Smooth muscle cell (in vitro differentiated cells): ENCODE measurements at regions not wholly inside any gene's neighbourhood (a gene's known extent, or its start where the extent isn't known, plus 50 kb on each side); places are given as distances from the start of the nearest gene placed in this dataset.

ENCODE experiments used
- DNase-seq: peaks from one replicate; lab custom pipeline; 2025; ENCODE audit not compliant: unreplicated experiment; lab: John Stamatoyannopoulos, UW
- H2AFZ ChIP-seq: fragments of 200-600 bp; sonication (generic); 2 replicates; pipeline ENCODE4 v1.6.0; 2016; ENCODE audit warnings: antibody characterized with exemption, low read depth, mild to moderate bottlenecking
- H3F3A ChIP-seq: fragments of 200-600 bp; sonication (generic); 2 replicates; pipeline ENCODE4 v1.6.0; 2017; ENCODE audit warnings: antibody characterized with exemption, low read depth
- H3K27ac ChIP-seq: fragments of 200-600 bp; sonication (generic); 2 replicates; pipeline ENCODE4 v1.5.1; 2016; ENCODE audit warnings: low read depth, mild to moderate bottlenecking
- H3K27me3 ChIP-seq: fragments of 200-600 bp; sonication (generic); 2 replicates; pipeline ENCODE4 v1.6.1; 2016; ENCODE audit warnings: low read depth, mild to moderate bottlenecking
- H3K36me3 ChIP-seq: fragments of 200-600 bp; sonication (generic); 2 replicates; pipeline ENCODE4 v1.5.1; 2016; ENCODE audit warnings: low read depth
- H3K4me1 ChIP-seq: fragments of 200-600 bp; sonication (generic); 2 replicates; pipeline ENCODE4 v1.5.1; 2016; ENCODE audit warnings: low read depth
- H3K4me2 ChIP-seq: fragments of 200-600 bp; sonication (generic); 2 replicates; pipeline ENCODE4 v1.6.0; 2016; ENCODE audit warnings: mild to moderate bottlenecking
- H3K4me3 ChIP-seq: fragments of 200-600 bp; sonication (generic); 2 replicates; pipeline ENCODE4 v1.5.1; 2016; ENCODE audit warnings: mild to moderate bottlenecking
- H3K79me2 ChIP-seq: fragments of 200-600 bp; sonication (generic); 2 replicates; pipeline ENCODE4 v1.6.0; 2016; ENCODE audit warnings: low read depth, mild to moderate bottlenecking
- H3K9ac ChIP-seq: fragments of 200-600 bp; sonication (generic); 2 replicates; pipeline ENCODE4 v1.6.0; 2016; ENCODE audit warnings: low read depth
- H3K9me3 ChIP-seq: fragments of 200-600 bp; sonication (generic); replicated peaks from 2 replicates; pipeline ENCODE4 v1.5.1; 2016; ENCODE audit warnings: low read depth
- H4K20me1 ChIP-seq: fragments of 200-600 bp; sonication (generic); 2 replicates; pipeline ENCODE4 v1.6.0; 2016; ENCODE audit warnings: low read depth
- WGBS: methylation state at CpG from one replicate; pipeline ENCODE4 v1.1.7; 2016; ENCODE audit warnings: low lambda C conversion rate; 5-methylcytosine and 5-hydroxymethylcytosine counted together
- TF ChIP-seq, protein P1 (sequence below): fragments of 200-600 bp; sonication (generic); IDR thresholded peaks from 2 replicates; pipeline ENCODE4 v1.5.1; 2017; ENCODE audit warnings: borderline replicate concordance, mild to moderate bottlenecking, antibody characterized with exemption; ENCODE audit not compliant: insufficient read depth, poor library complexity, severe bottlenecking

GRCh38 chr14:97298331-97298730 is 501.1 kb downstream of the VRK1 start:
- H3K27ac ChIP-seq, result no peak overlapping the region
- H3K9me3 ChIP-seq, result no peaks in the 10 kb centered on the region
- H3K79me2 ChIP-seq, result no peaks in the 10 kb centered on the region
- peaks cover 10% of the 10 kb centered on the region for H3K27me3 ChIP-seq
- TF ChIP-seq, protein P1, sequence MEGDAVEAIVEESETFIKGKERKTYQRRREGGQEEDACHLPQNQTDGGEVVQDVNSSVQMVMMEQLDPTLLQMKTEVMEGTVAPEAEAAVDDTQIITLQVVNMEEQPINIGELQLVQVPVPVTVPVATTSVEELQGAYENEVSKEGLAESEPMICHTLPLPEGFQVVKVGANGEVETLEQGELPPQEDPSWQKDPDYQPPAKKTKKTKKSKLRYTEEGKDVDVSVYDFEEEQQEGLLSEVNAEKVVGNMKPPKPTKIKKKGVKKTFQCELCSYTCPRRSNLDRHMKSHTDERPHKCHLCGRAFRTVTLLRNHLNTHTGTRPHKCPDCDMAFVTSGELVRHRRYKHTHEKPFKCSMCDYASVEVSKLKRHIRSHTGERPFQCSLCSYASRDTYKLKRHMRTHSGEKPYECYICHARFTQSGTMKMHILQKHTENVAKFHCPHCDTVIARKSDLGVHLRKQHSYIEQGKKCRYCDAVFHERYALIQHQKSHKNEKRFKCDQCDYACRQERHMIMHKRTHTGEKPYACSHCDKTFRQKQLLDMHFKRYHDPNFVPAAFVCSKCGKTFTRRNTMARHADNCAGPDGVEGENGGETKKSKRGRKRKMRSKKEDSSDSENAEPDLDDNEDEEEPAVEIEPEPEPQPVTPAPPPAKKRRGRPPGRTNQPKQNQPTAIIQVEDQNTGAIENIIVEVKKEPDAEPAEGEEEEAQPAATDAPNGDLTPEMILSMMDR, result peak; percentile 14
- no peaks in the 10 kb centered on the region for H3K4me1 ChIP-seq
- no peaks in the 10 kb centered on the region for H3F3A ChIP-seq
- H4K20me1 ChIP-seq, result no peaks in the 10 kb centered on the region
- H3K9ac ChIP-seq, result no peak overlapping the region
- H3K4me2 ChIP-seq, result no peak overlapping the region
- H2AFZ ChIP-seq, result no peak overlapping the region
- no peak for DNase-seq
- H3K36me3 ChIP-seq, result no peaks in the 10 kb centered on the region
- H3K4me3 ChIP-seq, result no peak overlapping the region
- 50% methylated on average over 7 of the region's 7 CpGs for WGBS

- Histone ChIP-seq H3K4me3 (no peak overlapping the region), H3K9ac (no peak overlapping the region), H3K9me3 (no peaks in the 10 kb centered on the region), H3K4me1 (no peaks in the 10 kb centered on the region), H3K79me2 (no peaks in the 10 kb centered on the region), H3F3A (no peaks in the 10 kb centered on the region), H2AFZ (no peak overlapping the region), H3K27ac (no peak overlapping the region), H4K20me1 (no peaks in the 10 kb centered on the region), H3K36me3 (no peaks in the 10 kb centered on the region), H3K27me3 (peaks cover 10% of the 10 kb centered on the region), H3K4me2 (no peak overlapping the region)
- TF ChIP-seq, protein P1, result no peak
- no peak for DNase-seq
- 93% methylated on average over 14 of the region's 14 CpGs for WGBS
Observed at GRCh38 chr14:97298736-97299135, 501.6 kb downstream of the VRK1 start.

DNA sequence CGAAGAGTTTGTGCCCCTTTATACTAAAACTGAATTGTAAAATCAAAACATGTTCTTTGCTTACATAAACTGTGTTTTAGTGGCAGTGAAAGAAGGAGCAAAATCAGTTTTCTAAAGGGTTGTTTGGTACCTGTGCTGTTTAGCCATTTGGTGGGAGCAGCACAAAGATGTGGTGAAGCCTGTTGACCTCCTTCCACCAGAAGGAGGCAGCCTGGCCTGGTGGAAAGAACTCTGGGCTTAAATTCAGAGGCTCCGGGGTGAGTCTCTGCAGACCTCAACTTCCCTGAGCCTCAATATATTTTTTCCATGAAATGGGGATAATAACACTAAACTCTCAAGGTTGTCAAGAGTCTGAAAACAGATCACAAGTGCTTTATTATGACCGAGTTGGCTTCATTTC is 502.5 kb downstream of the VRK1 start:
- no peaks in the 10 kb centered on the region for H3K79me2 ChIP-seq
- no peaks in the 10 kb centered on the region for H3K4me1 ChIP-seq
- no peaks in the 10 kb centered on the region for H4K20me1 ChIP-seq
- H3K9ac ChIP-seq, result no peak overlapping the region
- H3K36me3 ChIP-seq, result no peaks in the 10 kb centered on the region
- peaks cover 10% of the 10 kb centered on the region for H3K27me3 ChIP-seq
- H2AFZ ChIP-seq, result no peak overlapping the region
- no peak overlapping the region for H3K4me3 ChIP-seq
- H3K9me3 ChIP-seq, result no peaks in the 10 kb centered on the region
- H3K4me2 ChIP-seq, result no peak overlapping the region
- no peak overlapping the region for H3K27ac ChIP-seq
- H3F3A ChIP-seq, result no peaks in the 10 kb centered on the region
- 65% methylated on average over 3 of the region's 3 CpGs for WGBS
- TF ChIP-seq, protein P1, result no peak
- DNase-seq, result no peak

DNA sequence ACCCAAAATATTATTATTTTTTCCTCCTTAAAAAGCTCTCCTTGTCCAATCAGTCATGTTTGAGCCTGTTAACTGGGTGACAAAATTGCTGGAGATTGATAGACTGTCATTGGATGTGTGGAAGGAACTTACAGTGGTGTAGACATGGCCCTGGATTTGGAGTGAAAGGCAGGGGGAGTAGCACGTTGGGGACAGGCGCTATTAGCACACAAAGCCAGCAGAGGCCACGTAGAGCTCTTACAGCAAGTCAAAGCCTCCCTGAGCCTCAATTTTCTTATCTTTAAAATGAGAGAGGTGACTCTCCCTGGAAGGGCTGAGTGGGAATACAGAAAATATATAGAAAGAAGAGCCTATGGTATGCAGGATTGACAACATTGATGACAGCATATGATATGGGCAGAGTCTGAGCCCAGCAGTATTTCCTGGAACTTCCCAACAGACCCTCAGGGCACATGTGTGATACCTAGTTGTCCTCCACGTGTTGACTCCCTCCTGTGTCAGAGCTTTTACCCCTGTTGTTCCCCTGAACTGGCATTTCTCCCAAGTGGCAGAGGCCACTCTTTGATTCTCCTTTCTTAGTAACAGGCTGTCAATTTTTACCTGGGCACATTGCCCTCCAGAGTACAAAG is 504.9 kb downstream of the VRK1 start:
- Histone ChIP-seq H3K4me1 (no peaks in the 10 kb centered on the region), H3K36me3 (no peaks in the 10 kb centered on the region), H4K20me1 (no peaks in the 10 kb centered on the region), H3K27me3 (peaks cover 10% of the 10 kb centered on the region), H3K9ac (no peak overlapping the region), H3K4me3 (no peak overlapping the region), H3F3A (no peaks in the 10 kb centered on the region), H3K79me2 (no peaks in the 10 kb centered on the region), H3K4me2 (no peak overlapping the region), H3K27ac (no peak overlapping the region), H2AFZ (no peak overlapping the region), H3K9me3 (no peaks in the 10 kb centered on the region)
- WGBS, result 53% methylated on average over 4 of the region's 4 CpGs
- no peak for DNase-seq
- TF ChIP-seq, protein P1, result no peak
